ENCODE measurements at regions not wholly inside any gene's neighbourhood (a gene's known extent, or its start where the extent isn't known, plus 50 kb on each side); places are given as distances from the start of the nearest gene placed in this dataset.

DNA sequence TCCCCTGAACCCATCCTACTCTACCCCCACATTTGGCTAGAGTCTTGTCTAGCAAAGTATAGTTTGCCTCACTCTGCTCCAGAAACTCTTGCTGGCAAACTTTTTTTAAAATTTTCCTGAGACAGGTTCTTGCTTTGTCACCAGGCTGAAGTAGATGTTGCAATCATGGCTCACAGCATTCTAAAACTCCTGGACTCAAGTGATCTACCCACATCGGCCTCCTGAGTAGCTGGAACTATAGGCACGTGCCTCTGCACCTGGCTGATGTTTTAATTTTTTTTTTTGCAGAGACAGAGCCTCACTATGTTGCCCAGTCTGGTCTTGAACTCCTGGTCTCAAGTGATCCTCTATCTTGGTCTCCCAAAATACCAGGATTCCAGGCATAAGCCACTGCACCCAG is 175.8 kb upstream of the FBXL17 start:
- no peak for TF ChIP-seq CTCF (IDR thresholded peaks at IDR 0.05; ENCODE audit: control insufficient read depth, extremely low read depth, insufficient read depth)
- DNase-seq (ENCODE audit: low read depth) = no peak
- H3K4me3 ChIP-seq (ENCODE audit: low read depth, low read length) = no peak overlapping the region

GRCh38 chr5:108556441-108557145 is 174.7 kb upstream of the FBXL17 start:
- no peak for DNase-seq (ENCODE audit: low read depth)
- TF ChIP-seq CTCF (IDR thresholded peaks at IDR 0.05; ENCODE audit: control insufficient read depth, extremely low read depth, insufficient read depth) = no peak
- no peak overlapping the region for H3K4me3 ChIP-seq (ENCODE audit: low read depth, low read length)

DNA sequence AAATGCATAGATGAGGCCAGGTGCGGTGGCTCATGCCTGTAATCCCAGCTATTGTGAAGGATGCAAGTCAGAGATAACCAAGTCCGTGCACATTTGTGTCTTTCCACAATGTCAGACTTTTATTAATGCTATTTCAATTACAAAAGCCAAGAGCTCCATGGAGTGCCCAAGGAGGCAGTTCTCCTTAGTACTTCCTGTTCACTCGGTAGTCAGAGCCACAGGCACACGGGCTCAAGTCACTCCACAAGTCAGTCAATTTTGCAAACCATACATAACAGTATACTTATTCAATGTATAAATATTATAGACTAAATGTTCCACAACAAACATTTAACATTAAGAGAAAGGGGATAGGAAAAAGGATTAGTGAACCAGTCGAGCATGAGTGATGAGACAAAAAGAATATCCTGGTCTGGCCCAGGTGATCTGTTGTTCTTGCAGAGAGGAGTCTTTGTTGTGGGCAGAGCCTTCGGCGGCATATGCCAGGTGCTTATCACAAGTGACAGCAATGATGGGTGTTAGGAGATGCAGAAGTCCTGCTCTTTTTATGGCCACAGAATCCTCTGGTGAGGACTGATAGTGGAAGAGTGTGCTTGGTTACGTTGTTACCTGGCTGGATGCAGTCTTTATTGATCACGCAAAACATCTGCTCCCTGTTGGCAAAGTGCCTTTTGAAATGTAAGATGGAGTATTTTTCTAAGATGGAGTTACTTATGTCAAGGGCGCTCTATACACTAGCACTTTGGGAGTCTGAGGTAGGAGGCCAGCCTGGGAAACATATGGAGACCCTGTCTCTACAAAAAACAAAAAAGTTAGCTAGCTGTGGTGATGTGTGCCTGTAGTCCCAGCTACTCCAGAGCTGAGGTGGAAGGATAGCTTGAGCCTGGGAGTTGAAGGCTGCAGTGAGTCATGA is 167.0 kb upstream of the FBXL17 start:
- DNase-seq (ENCODE audit: low read depth) = no peak
- no peak overlapping the region for H3K4me3 ChIP-seq (ENCODE audit: low read depth, low read length)
- TF ChIP-seq CTCF (IDR thresholded peaks at IDR 0.05; ENCODE audit: control insufficient read depth, extremely low read depth, insufficient read depth) = no peak

DNA sequence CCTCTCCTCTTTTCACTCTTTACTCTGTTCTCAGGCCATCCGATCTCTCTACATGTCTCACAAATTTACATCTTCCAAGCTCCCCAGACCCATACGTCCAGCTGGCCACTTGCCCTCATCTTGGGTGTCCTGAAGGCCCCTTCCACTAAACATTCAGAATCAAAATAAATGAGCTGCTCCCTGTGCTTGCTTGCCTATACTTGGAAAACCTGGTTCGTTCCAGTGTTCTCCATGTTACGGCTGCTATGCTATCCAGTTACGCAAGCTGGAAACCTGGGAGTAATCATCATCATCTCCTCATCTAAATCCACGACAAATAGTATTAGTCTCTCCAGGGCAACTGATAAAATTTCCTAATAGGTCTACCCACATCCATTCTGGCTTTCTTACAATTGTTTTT is 165.0 kb upstream of the FBXL17 start:
- TF ChIP-seq CTCF (IDR thresholded peaks at IDR 0.05; ENCODE audit: control insufficient read depth, extremely low read depth, insufficient read depth) = no peak
- DNase-seq (ENCODE audit: low read depth) = no peak
- H3K4me3 ChIP-seq (ENCODE audit: low read depth, low read length) = no peak overlapping the region

- no peak overlapping the region for H3K4me3 ChIP-seq (ENCODE audit: low read depth, low read length)
- no peak for TF ChIP-seq CTCF (IDR thresholded peaks at IDR 0.05; ENCODE audit: control insufficient read depth, extremely low read depth, insufficient read depth)
- DNase-seq (ENCODE audit: low read depth) = no peak
Measured at GRCh38 chr5:108545301-108545700, 163.4 kb upstream of the FBXL17 start.

GRCh38 chr5:108543486-108543885 is 161.6 kb upstream of the FBXL17 start:
- TF ChIP-seq CTCF (IDR thresholded peaks at IDR 0.05; ENCODE audit: control insufficient read depth, extremely low read depth, insufficient read depth) = no peak
- H3K4me3 ChIP-seq (ENCODE audit: low read depth, low read length) = no peak overlapping the region
- DNase-seq (ENCODE audit: low read depth) = no peak

All from LNCaP clone FGC (cell line).